A673 (cell line): ENCODE measurements at regions not wholly inside any gene's neighbourhood (a gene's known extent, or its start where the extent isn't known, plus 50 kb on each side); places are given as distances from the start of the nearest gene placed in this dataset.

Experiments used
- BruUV-seq: library from RNA; stranded (reverse); fragments of 400-500 nt; replicated peaks from 2 replicates; lab custom pipeline; 2021; lab: Mats Ljungman, UMichigan
- CTCF ChIA-PET: fragments of 300-600 bp; sonication (Branson Sonifier 250); formaldehyde crosslinking; loops from one replicate; lab custom pipeline; 2022; ENCODE audit warnings: antibody characterized with exemption; lab: Charles Lee
- POLR2A ChIA-PET: fragments of 300-600 bp; sonication (Branson Sonifier 250); formaldehyde crosslinking; loops from one replicate; lab custom pipeline; 2022; ENCODE audit warnings: antibody characterized with exemption; ENCODE audit not compliant: low non-redundant PET; lab: Charles Lee
- DNase-seq: peaks from one replicate; pipeline ENCODE4 v3.0.0-alpha.2; 2015; ENCODE audit warnings: low spot score
- H3K27ac ChIP-seq: fragments of 200-600 bp; sonication (generic); 2 replicates; pipeline ENCODE4 v1.5.1; 2016; ENCODE audit warnings: mixed run types, low read depth, mild to moderate bottlenecking, mixed read lengths, antibody characterized with exemption, low read length; ENCODE audit not compliant: poor library complexity, severe bottlenecking
- H3K27me3 ChIP-seq: fragments of 200-600 bp; sonication (generic); replicated peaks from 2 replicates; pipeline ENCODE4 v1.6.1; 2017; ENCODE audit warnings: mixed run types, low read depth, mild to moderate bottlenecking, mixed read lengths, antibody characterized with exemption, low read length; ENCODE audit not compliant: insufficient read depth, poor library complexity
- H3K36me3 ChIP-seq: fragments of 200-600 bp; sonication (generic); 2 replicates; pipeline ENCODE4 v1.6.1; 2016; ENCODE audit warnings: mixed run types, mild to moderate bottlenecking, mixed read lengths, antibody characterized with exemption, low read length; ENCODE audit not compliant: insufficient read depth, poor library complexity, severe bottlenecking
- H3K4me1 ChIP-seq: fragments of 200-600 bp; sonication (generic); 2 replicates; pipeline ENCODE4 v1.6.1; 2017; ENCODE audit warnings: mixed run types, mild to moderate bottlenecking, mixed read lengths, antibody characterized with exemption, low read length; ENCODE audit not compliant: insufficient read depth, poor library complexity, severe bottlenecking
- H3K4me3 ChIP-seq: fragments of 200-600 bp; sonication (generic); 2 replicates; pipeline ENCODE4 v1.5.1; 2016; ENCODE audit warnings: low read depth, mixed run types, mild to moderate bottlenecking, mixed read lengths, low read length; ENCODE audit not compliant: poor library complexity, severe bottlenecking
- H3K9me3 ChIP-seq: fragments of 200-600 bp; sonication (generic); 2 replicates; pipeline ENCODE4 v1.6.1; 2016; ENCODE audit warnings: mixed run types, low read depth, mild to moderate bottlenecking, mixed read lengths, antibody characterized with exemption, low read length; ENCODE audit not compliant: poor library complexity, severe bottlenecking
- EZH2 ChIP-seq: fragments of 200-600 bp; sonication (generic); IDR thresholded peaks from 2 replicates; pipeline ENCODE4 v1.6.1; 2017; ENCODE audit warnings: borderline replicate concordance, low read depth, mild to moderate bottlenecking, mixed read lengths, antibody characterized with exemption, low read length; ENCODE audit not compliant: poor library complexity, severe bottlenecking
- intact Hi-C: fragments of 100-400 bp; cut with micrococcal nuclease; formaldehyde crosslinking; loops from one replicate; pipeline ENCODE4 v1.10.0; 2022; ENCODE audit not compliant: unreplicated experiment
- TF ChIP-seq, protein P1 (sequence below): fragments of 300-800, 200-600 bp; sonication (generic); conservative IDR thresholded peaks from 2 replicates; pipeline ENCODE4 v1.5.1; 2017; ENCODE audit warnings: low read depth, mild to moderate bottlenecking, antibody characterized with exemption, low read length, moderate library complexity, mixed read lengths

DNA sequence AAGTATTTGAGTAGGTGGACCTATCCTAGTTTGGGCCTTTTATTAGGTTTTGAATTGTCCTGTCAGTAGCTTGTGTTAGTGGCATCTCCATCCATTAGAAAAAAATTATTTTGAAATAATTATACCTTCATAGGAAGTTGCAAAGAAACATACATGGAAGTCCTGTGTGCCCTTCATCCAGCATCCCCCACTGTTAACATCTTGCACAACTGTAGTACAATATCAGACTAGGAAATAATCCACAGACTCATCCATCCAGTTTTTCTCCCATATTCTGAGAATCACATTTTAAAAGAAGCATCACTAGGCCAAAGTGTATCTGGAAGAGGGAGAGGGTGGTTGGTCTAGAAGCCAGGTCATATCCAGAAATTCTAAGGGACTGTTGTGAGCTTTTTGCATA lies 155.5 kb upstream of the ROPN1 start:
- no peaks in the 10 kb centered on the region for H3K27me3 ChIP-seq
- no peak overlapping the region for H3K27ac ChIP-seq
- no peaks in the 10 kb centered on the region for H3K36me3 ChIP-seq
- ChIA-PET CTCF (no interaction called here), POLR2A (no interaction called here)
- BruUV-seq, result no TSS peak
- no peak for DNase-seq
- intact Hi-C loops, result no loop called here
- no peak overlapping the region for H3K4me3 ChIP-seq
- no peak for TF ChIP-seq EZH2
- TF ChIP-seq, protein P1, sequence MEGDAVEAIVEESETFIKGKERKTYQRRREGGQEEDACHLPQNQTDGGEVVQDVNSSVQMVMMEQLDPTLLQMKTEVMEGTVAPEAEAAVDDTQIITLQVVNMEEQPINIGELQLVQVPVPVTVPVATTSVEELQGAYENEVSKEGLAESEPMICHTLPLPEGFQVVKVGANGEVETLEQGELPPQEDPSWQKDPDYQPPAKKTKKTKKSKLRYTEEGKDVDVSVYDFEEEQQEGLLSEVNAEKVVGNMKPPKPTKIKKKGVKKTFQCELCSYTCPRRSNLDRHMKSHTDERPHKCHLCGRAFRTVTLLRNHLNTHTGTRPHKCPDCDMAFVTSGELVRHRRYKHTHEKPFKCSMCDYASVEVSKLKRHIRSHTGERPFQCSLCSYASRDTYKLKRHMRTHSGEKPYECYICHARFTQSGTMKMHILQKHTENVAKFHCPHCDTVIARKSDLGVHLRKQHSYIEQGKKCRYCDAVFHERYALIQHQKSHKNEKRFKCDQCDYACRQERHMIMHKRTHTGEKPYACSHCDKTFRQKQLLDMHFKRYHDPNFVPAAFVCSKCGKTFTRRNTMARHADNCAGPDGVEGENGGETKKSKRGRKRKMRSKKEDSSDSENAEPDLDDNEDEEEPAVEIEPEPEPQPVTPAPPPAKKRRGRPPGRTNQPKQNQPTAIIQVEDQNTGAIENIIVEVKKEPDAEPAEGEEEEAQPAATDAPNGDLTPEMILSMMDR, result no peak
- no peaks in the 10 kb centered on the region for H3K9me3 ChIP-seq
- no peaks in the 10 kb centered on the region for H3K4me1 ChIP-seq

DNA sequence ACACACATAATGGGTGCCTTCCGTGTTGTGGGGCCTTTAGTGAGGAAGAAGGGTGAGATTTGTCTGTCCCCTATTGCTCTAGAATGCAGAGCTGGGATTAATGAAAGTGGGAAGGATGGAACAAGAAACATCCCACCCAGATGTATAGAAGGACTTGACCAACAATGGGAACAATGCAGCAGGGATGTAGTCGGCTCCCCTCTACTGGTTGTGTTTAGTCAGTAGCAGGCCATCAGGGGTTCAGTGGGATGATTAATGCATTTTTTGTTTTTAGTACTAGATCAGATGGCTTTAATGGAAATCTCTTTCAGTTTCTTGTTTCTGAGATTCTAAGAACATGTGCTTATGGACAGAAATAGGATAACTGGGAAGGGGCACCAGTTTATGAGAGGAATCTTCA lies 156.0 kb upstream of the ROPN1 start:
- intact Hi-C loops, result no loop called here
- Histone ChIP-seq H3K27me3 (no peaks in the 10 kb centered on the region), H3K9me3 (no peaks in the 10 kb centered on the region), H3K4me1 (no peaks in the 10 kb centered on the region), H3K4me3 (no peak overlapping the region), H3K36me3 (no peaks in the 10 kb centered on the region), H3K27ac (no peak overlapping the region)
- ChIA-PET POLR2A (no interaction called here), CTCF (no interaction called here)
- TF ChIP-seq, protein P1, result no peak
- TF ChIP-seq EZH2, result no peak
- BruUV-seq, result no TSS peak
- DNase-seq, result no peak

DNA sequence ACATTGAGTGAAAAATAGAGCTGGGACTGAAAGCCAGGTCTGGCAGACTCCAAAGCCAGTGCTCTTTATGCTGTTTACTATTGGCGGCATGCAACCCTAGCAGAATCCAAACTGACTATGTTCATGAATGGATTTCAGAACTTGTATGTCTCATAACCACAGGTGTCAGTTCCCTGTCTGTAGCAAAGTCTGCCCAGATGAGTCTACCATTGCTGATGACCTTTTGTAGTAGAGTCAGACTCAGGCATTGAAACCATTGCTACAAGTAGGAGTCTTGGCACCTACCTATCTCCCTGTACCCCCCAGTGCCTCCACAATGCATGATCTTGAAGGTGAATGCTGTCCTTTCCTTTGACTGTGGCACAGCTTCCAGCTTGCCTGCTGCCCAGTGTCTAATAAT lies 157.2 kb upstream of the ROPN1 start:
- no TSS peak for BruUV-seq
- no peaks in the 10 kb centered on the region for H3K36me3 ChIP-seq
- DNase-seq, result no peak
- intact Hi-C loops, result no loop called here
- TF ChIP-seq EZH2, result no peak
- TF ChIP-seq, protein P1, result no peak
- H3K27ac ChIP-seq, result no peak overlapping the region
- H3K4me3 ChIP-seq, result no peak overlapping the region
- no peaks in the 10 kb centered on the region for H3K4me1 ChIP-seq
- POLR2A ChIA-PET, result no interaction called here
- H3K9me3 ChIP-seq, result no peaks in the 10 kb centered on the region
- no peaks in the 10 kb centered on the region for H3K27me3 ChIP-seq
- CTCF ChIA-PET, result no interaction called here
